ENCODE measurements at regions not wholly inside any gene's neighbourhood (a gene's known extent, or its start where the extent isn't known, plus 50 kb on each side); places are given as distances from the start of the nearest gene placed in this dataset.
"Not testable (repeated sequence)": the region's sequence is repeated elsewhere in the genome, so short reads cannot be mapped to it uniquely, and the experiment has no call there.

DNA sequence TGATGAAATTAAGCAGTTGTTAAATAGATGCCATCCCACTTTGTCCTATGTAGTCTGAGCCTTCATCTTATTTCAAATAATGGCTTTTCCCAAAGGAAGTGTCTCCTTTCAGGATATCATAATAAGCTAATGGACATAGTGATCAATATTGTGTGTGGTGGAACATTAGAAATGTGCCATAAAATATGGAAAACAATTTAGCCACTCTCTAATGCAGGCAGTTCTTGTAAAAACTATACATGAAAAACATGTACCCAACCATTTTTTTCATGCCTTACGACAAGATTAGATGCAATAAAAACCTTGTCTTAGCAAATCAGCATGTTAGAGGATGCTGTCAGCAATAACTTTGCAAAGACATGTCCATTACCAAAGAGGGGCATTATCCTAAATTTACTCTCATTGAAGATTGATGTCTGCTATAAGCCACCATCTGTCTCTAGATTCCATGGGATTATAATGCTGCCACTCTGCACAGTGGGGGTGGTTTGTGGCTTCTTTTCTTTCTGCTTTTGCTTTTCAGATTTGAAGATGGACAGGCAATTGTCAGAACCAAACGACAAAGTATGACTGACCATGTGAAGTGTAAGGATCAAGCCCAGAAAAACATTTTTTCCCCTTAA is 724.0 kb upstream of the ZNF608 start:
- DNase-seq (ENCODE audit: low read depth in 4 of 4, low spot score in 2 of 4), result no peak

DNA sequence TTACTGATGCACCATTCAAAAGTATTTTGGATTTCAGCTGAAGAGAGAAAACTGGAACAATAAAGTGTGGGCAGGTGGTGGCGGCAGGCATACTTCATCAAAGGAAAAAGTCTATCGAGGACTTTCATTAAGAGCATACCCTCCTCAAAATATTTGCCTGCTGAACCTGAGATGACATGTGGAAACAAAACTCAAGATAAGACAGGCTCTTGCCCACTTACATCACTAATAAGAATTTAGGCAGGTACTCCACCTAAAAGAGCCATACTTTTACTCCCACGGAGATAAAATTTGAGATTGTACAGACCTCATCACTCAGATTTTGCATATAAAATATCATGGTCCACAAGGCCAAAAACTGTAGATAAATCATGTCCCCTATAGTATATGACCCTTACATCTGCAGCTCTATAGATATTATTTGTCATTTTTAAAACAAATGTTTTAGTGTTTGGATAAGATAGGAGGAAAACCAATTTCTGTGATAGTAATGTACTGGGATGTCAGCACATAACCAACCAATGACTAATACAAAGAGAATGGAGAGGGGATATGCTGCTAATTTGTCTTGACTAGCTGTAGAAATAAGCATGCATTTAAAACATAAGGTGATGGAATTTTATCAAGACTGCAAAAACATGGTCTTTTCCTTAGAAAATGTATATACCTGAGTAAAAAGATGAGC is 730.6 kb upstream of the ZNF608 start:
- DNase-seq (ENCODE audit: low read depth in 4 of 4, low spot score in 2 of 4), result no peak

- no peak for DNase-seq (ENCODE audit: low read depth in 4 of 4, low spot score in 2 of 4)
These were observed 731.1 kb upstream of the ZNF608 start for GRCh38 chr5:125477586-125477975.

DNA sequence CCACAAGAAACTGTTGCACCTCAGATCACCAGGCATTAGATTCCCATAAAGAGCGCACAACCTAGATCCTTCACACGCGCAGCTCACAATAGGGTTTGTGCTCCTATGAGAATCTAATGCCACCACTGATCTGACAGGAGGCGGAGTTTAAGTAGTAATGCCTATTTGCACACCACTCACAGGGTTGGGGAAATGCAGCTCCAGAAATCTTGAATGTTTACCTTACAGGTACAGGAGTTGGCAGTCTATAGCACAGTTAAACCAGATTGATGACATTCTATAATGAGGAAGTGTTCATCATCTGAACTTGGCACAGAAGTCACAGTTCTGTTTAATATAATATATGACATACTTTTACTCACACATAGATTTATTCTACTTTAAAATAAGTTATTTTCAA is 732.2 kb upstream of the ZNF608 start:
- DNase-seq (ENCODE audit: low read depth in 4 of 4, low spot score in 2 of 4), result no peak

- no peak for DNase-seq (ENCODE audit: low read depth in 4 of 4, low spot score in 2 of 4)
These were observed 734.5 kb upstream of the ZNF608 start for GRCh38 chr5:125480911-125481310.

DNA sequence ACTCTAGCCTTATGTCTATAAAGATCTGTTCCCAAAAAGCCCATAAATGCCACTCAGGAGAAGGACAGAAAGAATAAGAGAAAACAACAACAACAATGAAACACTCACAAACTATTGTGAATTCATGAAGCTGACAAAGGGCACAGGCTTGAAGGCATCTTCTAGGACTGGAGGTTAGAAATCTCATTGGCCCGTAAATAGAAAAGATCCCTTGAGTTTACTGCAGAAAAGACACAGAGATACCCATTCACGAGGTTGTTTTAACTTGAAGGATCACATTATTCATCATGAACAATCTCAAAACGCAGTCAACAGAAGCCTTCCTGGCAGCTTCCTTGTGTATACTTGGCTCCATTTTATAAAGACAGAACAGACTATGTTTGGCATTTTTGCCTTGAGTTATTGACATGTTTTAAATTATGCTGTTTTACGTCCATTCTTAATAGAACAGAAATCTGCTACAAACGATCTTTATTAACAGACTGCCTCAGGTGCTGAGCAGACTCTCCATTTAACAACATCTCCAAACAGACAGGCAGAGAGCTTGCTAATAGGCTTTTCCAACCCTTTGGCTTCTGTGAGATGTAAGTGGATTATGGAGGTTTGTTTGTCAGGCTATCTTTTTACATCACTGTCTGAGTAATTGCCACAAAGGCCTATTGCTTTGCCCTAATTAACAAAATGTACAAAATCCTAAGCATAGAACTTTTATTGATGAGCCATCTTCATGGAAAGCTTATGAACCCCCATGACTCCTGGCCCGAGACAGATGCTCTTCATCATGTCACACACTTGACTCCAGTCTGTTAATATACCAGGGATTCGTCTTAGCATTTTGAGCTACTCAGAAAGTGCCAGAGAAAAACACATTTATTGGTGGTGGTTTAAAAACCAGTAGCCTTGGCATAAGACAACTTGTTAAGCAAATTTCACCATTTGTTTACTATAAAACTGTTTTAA is 735.3 kb upstream of the ZNF608 start:
- DNase-seq (ENCODE audit: low read depth in 4 of 4, low spot score in 2 of 4), result no peak

DNA sequence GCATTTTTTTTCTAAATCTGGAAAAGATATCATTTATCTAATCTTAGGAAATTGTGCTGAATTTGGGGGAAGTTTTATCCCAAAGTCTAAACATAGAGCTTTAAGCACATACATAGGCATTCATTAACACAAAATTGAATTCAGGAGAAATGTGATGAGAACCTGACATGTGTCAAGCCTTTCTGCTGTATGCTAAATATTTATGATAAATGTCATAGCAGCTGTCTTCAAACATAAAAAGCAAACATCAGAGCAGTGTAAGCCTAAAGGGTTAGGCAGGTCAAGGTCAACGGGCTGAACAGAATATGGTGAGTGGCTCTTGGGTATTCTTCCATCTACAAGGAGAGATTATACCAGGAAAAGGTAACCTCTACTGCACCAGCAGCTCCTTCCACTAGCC is 737.2 kb upstream of the ZNF608 start:
- no peak for DNase-seq (ENCODE audit: low read depth in 4 of 4, low spot score in 2 of 4)

DNA sequence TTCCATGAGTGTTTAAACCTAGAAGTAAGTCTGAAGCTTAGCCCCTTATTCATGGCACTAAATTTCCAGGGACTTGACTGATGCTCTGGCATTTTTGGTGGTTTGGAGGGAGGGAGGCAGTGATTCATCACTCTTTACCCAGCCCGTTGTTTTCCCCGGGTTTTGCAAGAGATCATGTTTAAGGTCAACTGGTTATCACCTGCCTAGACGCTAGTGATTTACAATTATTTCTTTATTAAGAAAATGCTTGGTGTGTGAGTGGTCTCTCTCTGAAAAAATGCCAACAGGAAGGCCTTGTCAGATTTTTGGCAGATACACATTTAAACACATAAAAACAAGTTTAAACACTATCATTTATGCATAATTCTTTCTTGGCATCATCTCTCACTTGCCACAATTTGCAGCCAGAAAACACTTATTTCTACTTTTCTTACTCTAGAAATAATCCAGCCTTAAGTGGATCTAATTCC is 737.9 kb upstream of the ZNF608 start:
- peak in 1 of 4 donors; percentile 27 for DNase-seq (ENCODE audit: low read depth in 4 of 4, low spot score in 2 of 4)

DNA sequence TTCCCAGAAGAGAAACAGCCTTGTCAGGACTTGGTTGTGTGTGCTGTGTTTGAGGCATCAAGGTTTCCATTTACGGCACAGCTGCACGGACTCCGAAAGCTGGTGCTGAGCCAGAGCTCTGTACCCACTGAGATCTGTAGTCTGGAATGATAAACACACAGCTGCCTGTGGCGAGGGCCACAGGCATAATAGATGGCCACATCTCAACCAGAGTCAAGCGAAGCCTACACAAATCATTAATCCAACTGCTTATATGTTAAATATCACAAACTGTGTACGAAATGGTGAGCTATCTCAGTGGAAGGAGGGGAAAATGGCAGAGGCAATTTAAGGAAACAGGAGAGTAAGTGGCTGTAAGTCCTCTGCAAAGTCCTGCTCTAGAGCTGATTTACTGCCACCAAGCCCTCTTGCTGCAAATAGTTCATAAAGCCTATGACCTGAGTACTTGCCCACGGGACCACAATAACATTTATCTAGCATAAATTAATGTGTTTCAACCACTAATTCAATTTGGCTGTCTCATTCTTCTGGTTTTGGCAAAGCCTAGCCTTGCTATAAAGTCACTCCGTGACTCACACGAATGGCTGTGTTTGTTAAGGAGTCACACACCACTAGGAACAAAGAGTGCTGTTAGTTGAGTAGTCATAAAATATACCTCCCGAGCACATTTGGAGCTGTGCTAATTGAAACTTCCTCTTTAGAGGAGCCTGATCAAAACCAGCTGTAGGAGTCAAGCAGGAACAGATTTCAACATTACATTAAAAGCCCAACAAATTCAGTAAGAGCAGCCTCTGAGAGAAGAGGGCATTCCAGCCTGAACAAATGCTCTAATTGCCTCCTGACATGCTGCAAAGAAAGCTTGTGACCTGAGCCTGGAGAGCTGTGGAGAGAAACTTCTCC is 738.6 kb upstream of the ZNF608 start:
- DNase-seq (ENCODE audit: low read depth in 4 of 4, low spot score in 2 of 4), result peak; percentile 82 to 93 (median 90)

DNA sequence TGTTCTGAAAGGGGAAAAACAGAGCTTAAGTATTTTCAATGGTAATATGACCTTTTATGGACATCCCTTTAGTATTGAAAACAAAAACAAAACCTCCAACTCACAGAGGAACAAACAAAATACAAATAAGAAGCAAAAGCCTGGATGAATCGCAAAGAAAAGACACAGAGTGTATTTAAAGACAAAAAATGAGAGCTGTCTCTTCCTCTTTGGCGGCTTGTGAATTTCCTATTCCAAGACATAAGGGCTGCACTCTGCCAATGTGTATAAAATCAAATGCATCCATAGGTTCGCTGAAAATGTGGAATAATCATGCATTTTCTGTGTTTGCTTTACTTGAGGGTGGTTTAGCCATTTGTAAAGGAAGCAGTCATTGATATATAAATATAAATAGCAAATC is 739.3 kb upstream of the ZNF608 start:
- no peak for DNase-seq (ENCODE audit: low read depth in 4 of 4, low spot score in 2 of 4)

GRCh38 chr5:125486634-125487033 is 740.2 kb upstream of the ZNF608 start:
- no peak for DNase-seq (ENCODE audit: low read depth in 4 of 4, low spot score in 2 of 4)

GRCh38 chr5:125487231-125487630 is 740.8 kb upstream of the ZNF608 start:
- DNase-seq (ENCODE audit: low read depth in 4 of 4, low spot score in 2 of 4), result no peak

DNA sequence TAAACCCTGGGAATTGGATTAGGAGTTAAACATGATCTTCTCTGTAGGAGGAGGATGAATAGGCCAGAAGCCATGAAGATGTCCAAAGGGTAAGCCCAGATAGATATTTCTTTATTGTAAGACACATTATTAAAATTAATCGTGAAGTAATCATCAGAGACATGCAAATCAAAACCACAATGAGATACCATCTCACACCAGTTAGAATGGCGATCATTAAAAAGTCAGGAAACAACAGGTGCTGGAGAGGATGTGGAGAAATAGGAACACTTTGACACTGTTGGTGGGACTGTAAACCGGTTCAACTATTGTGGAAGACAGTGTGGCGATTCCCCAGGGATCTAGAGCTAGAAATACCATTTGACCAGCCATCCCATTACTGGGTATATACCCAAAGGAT is 741.2 kb upstream of the ZNF608 start:
- not testable (repeated sequence) for DNase-seq (ENCODE audit: low read depth in 4 of 4, low spot score in 2 of 4)

DNA sequence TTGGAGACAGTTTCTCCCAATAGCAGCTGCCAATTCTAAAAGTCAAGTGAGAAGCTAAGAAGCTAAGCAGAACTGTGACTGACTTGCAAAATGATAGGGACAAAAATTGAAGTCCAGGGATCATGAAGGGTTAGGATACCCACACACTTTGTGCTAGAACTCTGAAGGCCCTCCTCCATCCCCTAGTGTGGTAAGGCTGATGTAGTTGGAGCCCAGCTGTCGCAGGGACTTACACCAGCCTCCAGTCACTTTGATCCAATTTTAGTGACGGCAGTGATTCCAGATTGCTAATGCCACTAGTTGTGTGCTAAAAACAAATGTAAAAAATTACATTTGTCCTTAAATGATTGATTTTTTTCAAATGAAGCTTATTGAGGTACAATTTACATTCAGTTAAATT is 742.7 kb upstream of the ZNF608 start:
- DNase-seq (ENCODE audit: low read depth in 4 of 4, low spot score in 2 of 4), result no peak

DNA sequence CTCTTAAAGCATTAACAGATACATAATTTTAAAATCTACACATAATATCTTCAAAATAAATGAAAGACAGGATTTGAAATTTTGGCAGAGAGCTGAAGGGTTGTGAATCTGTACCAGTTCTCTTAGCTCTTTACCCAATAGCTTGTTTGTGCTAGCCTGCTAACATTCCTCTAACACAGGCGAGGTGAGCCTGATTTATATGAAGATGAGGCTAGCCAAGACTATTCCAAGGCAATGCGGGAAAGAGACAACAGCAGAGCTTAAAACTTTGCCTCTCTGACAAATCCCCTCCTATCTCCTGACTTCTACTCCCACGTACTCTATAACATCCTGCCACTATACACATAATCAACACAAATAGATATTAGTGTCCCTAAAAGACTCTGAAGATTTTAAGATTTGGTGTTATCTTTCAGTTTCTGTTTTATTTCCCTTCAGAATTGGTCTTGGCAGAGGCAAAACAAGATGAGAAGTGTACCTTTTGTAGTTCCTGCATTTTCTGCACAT is 745.6 kb upstream of the ZNF608 start:
- DNase-seq (ENCODE audit: low read depth in 4 of 4, low spot score in 2 of 4), result no peak

DNA sequence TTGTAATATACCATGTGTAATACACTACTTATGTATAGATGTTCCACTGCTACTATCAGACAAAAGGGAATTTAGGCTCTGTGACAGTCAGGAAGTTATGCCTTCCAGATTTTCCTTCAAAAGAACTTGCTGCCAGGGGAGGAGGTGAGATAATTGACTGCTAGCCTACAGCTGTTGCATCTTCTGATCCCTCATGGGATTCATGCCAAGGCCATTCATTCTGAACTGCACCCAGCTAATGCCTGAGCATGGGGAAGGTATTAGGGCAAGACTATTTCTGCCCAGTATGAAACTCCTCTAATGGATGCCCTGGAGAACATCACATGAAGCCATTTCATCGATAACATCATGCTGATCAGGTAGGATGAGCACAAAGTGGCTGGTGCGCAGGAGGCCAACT is 746.5 kb upstream of the ZNF608 start:
- no peak for DNase-seq (ENCODE audit: low read depth in 4 of 4, low spot score in 2 of 4)

DNA sequence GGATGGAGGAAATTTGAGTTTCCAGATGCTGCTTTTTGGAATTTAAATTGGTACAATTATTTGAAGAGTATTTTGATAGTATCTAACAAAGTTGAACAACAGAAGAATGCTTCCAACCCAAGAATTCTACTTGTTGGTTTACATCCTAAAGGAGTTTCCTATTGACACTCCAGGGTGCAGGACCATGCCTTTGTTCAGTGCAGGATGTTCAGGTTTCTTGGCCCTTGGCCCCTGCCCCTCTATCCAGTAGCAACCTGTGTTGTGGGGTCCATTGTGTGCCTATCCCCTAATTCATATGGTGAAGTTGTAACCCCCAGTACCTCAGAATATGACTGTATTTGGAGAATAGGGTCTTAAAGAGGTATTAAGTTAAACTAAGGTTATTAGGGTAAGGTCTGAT is 750.0 kb upstream of the ZNF608 start:
- no peak for DNase-seq (ENCODE audit: low read depth in 4 of 4, low spot score in 2 of 4)

DNA sequence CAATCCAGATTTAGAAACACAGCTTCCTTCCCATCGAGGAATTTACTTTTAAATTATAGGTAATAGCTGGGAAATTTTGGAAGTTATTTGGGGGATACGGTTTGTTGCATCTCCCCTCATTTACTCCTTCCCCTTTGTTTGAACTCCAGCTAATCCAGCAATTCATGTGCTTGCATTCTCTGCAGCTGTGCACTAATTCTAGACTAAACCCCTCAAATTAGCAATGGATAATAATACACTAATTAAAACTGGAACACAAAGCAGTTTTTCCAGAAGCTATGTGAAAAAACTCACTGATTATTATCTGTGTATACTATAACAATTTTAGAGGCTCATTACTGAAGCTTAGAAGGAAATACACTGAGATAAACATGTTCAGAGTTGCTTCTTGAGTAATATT is 751.2 kb upstream of the ZNF608 start:
- DNase-seq (ENCODE audit: low read depth in 4 of 4, low spot score in 2 of 4), result no peak

- no peak for DNase-seq (ENCODE audit: low read depth in 4 of 4, low spot score in 2 of 4)
These were observed 753.3 kb upstream of the ZNF608 start for GRCh38 chr5:125499636-125500332.

GRCh38 chr5:125501396-125501795 is 755.0 kb upstream of the ZNF608 start:
- DNase-seq (ENCODE audit: low read depth in 4 of 4, low spot score in 2 of 4), result no peak
